HUES6 (cell line): ENCODE measurements at regions not wholly inside any gene's neighbourhood (a gene's known extent, or its start where the extent isn't known, plus 50 kb on each side); places are given as distances from the start of the nearest gene placed in this dataset.

Experiments
- H3K27ac ChIP-seq: 2 replicates; pipeline ENCODE4 v1.7.0; 2013; ENCODE audit warnings: low read depth, mild to moderate bottlenecking, low read length, inconsistent platforms
- H3K27me3 ChIP-seq: 2 replicates; pipeline ENCODE4 v1.6.1; 2013; ENCODE audit warnings: low read length; ENCODE audit not compliant: control insufficient read depth, insufficient read depth
- H3K36me3 ChIP-seq: 2 replicates; pipeline ENCODE4 v1.6.1; 2013; ENCODE audit warnings: low read length; ENCODE audit not compliant: control insufficient read depth, insufficient read depth
- H3K4me1 ChIP-seq: 2 replicates; pipeline ENCODE4 v1.6.1; 2013; ENCODE audit warnings: low read length; ENCODE audit not compliant: control insufficient read depth, insufficient read depth
- H3K4me3 ChIP-seq: 2 replicates; pipeline ENCODE4 v1.5.1; 2013; ENCODE audit warnings: low read depth, low read length
- H3K9ac ChIP-seq: one replicate; pipeline ENCODE4 v1.6.1; 2013; ENCODE audit warnings: mild to moderate bottlenecking, low read length
- H3K9me3 ChIP-seq: 2 replicates; pipeline ENCODE4 v1.6.1; 2013; ENCODE audit warnings: low read depth, low read length; ENCODE audit not compliant: control insufficient read depth, insufficient read depth

GRCh38 chr16:86061318-86061695 is 162.3 kb downstream of the IRF8 start:
- Histone ChIP-seq H3K27me3 (peaks cover 23% of the 10 kb centered on the region), H3K9ac (no peak overlapping the region)

GRCh38 chr16:86061721-86062120 is 162.8 kb downstream of the IRF8 start:
- Histone ChIP-seq H3K9me3 (no peaks in the 10 kb centered on the region), H3K36me3 (no peaks in the 10 kb centered on the region), H3K4me1 (no peaks in the 10 kb centered on the region; the same call in 1 of the 2 replicates), H3K27ac (no peak overlapping the region), H3K9ac (no peak overlapping the region), H3K27me3 (peaks cover 23% of the 10 kb centered on the region), H3K4me3 (no peak overlapping the region)

More at GRCh38 chr16:86061318-86061695, 162.3 kb downstream of the IRF8 start:
- Histone ChIP-seq H3K9me3 (no peaks in the 10 kb centered on the region), H3K27ac (no peak overlapping the region), H3K4me3 (no peak overlapping the region), H3K4me1 (no peaks in the 10 kb centered on the region; the same call in 1 of the 2 replicates), H3K36me3 (no peaks in the 10 kb centered on the region)

GRCh38 chr16:86062271-86062965 is 163.5 kb downstream of the IRF8 start:
- H3K27ac ChIP-seq: no peak overlapping the region
- H3K9ac ChIP-seq: no peak overlapping the region
- no peaks in the 10 kb centered on the region for H3K36me3 ChIP-seq
- no peaks in the 10 kb centered on the region for H3K9me3 ChIP-seq
- H3K4me1 ChIP-seq: no peaks in the 10 kb centered on the region; the same call in 1 of the 2 replicates
- no peak overlapping the region for H3K4me3 ChIP-seq
- peaks cover 23% of the 10 kb centered on the region for H3K27me3 ChIP-seq

- H3K4me3 ChIP-seq: no peak overlapping the region
- H3K27me3 ChIP-seq: peaks cover 23% of the 10 kb centered on the region
- H3K9me3 ChIP-seq: no peaks in the 10 kb centered on the region
- no peaks in the 10 kb centered on the region; the same call in 1 of the 2 replicates for H3K4me1 ChIP-seq
- no peak overlapping the region for H3K9ac ChIP-seq
- H3K36me3 ChIP-seq: no peaks in the 10 kb centered on the region
- H3K27ac ChIP-seq: no peak overlapping the region
These were observed 164.9 kb downstream of the IRF8 start for GRCh38 chr16:86063760-86064405.

- H3K27me3 ChIP-seq: peaks cover 23% of the 10 kb centered on the region
- no peaks in the 10 kb centered on the region for H3K9me3 ChIP-seq
- no peaks in the 10 kb centered on the region; the same call in 1 of the 2 replicates for H3K4me1 ChIP-seq
- no peaks in the 10 kb centered on the region for H3K36me3 ChIP-seq
- H3K9ac ChIP-seq: no peak overlapping the region
- H3K4me3 ChIP-seq: no peak overlapping the region
- H3K27ac ChIP-seq: no peak overlapping the region
These were observed 165.7 kb downstream of the IRF8 start for GRCh38 chr16:86064431-86065250.

- H3K27ac ChIP-seq: no peak overlapping the region
- no peak overlapping the region for H3K4me3 ChIP-seq
- no peaks in the 10 kb centered on the region for H3K9me3 ChIP-seq
- no peaks in the 10 kb centered on the region; the same call in 1 of the 2 replicates for H3K4me1 ChIP-seq
- H3K9ac ChIP-seq: no peak overlapping the region
- peaks cover 21% of the 10 kb centered on the region for H3K27me3 ChIP-seq
- H3K36me3 ChIP-seq: no peaks in the 10 kb centered on the region
These were observed 166.7 kb downstream of the IRF8 start for GRCh38 chr16:86065711-86066110.

- Histone ChIP-seq H3K9ac (no peak overlapping the region), H3K27me3 (peaks cover 14% of the 10 kb centered on the region), H3K9me3 (no peaks in the 10 kb centered on the region), H3K36me3 (no peaks in the 10 kb centered on the region), H3K4me3 (no peak overlapping the region), H3K27ac (no peak overlapping the region), H3K4me1 (no peaks in the 10 kb centered on the region; the same call in 1 of the 2 replicates)
These were observed 167.8 kb downstream of the IRF8 start for GRCh38 chr16:86066811-86067210.

- Histone ChIP-seq H3K9me3 (no peaks in the 10 kb centered on the region), H3K27me3 (peaks cover 7% of the 10 kb centered on the region)
These were observed 168.6 kb downstream of the IRF8 start for GRCh38 chr16:86067516-86067915.

GRCh38 chr16:86067936-86068335 is 169.0 kb downstream of the IRF8 start:
- no peaks in the 10 kb centered on the region; the same call in 1 of the 2 replicates for H3K4me1 ChIP-seq

More at GRCh38 chr16:86067516-86067915, 168.6 kb downstream of the IRF8 start:
- Histone ChIP-seq H3K4me3 (no peak overlapping the region), H3K9ac (no peak overlapping the region), H3K36me3 (no peaks in the 10 kb centered on the region), H3K27ac (no peak overlapping the region), H3K4me1 (no peaks in the 10 kb centered on the region; the same call in 1 of the 2 replicates)

GRCh38 chr16:86068722-86069121 is 169.8 kb downstream of the IRF8 start:
- H3K27me3 ChIP-seq: no peaks in the 10 kb centered on the region
- no peaks in the 10 kb centered on the region for H3K36me3 ChIP-seq
- H3K9me3 ChIP-seq: no peaks in the 10 kb centered on the region
- H3K9ac ChIP-seq: no peak overlapping the region
- H3K27ac ChIP-seq: no peak overlapping the region
- H3K4me3 ChIP-seq: no peak overlapping the region
- H3K4me1 ChIP-seq: peaks cover 3% of the 10 kb centered on the region; the same call in 1 of the 2 replicates

More at GRCh38 chr16:86067936-86068335, 169.0 kb downstream of the IRF8 start:
- no peaks in the 10 kb centered on the region for H3K9me3 ChIP-seq
- H3K4me3 ChIP-seq: no peak overlapping the region
- no peak overlapping the region for H3K27ac ChIP-seq
- no peak overlapping the region for H3K9ac ChIP-seq
- H3K36me3 ChIP-seq: no peaks in the 10 kb centered on the region
- H3K27me3 ChIP-seq: peaks cover 4% of the 10 kb centered on the region
